DOHH2 (cell line): ENCODE measurements at regions not wholly inside any gene's neighbourhood (a gene's known extent, or its start where the extent isn't known, plus 50 kb on each side); places are given as distances from the start of the nearest gene placed in this dataset.

Experiments used
- H3F3A ChIP-seq: fragments of 200-600 bp; sonication (generic), shearing (Covaris generic); 2 replicates; pipeline ENCODE4 v1.6.0; 2016; ENCODE audit warnings: antibody characterized with exemption, mild to moderate bottlenecking; ENCODE audit not compliant: control insufficient read depth, insufficient read depth
- H3K27ac ChIP-seq: fragments of 200-600 bp; sonication (generic); 2 replicates; pipeline ENCODE4 v1.5.1; 2014; ENCODE audit warnings: low read depth, mild to moderate bottlenecking, low read length, moderate library complexity
- H3K27me3 ChIP-seq: fragments of 200-600 bp; sonication (generic); 2 replicates; pipeline ENCODE4 v1.6.1; 2014; ENCODE audit warnings: mild to moderate bottlenecking, low read length, mixed read lengths; ENCODE audit not compliant: control insufficient read depth
- H3K36me3 ChIP-seq: fragments of 200-600 bp; sonication (generic); 2 replicates; pipeline ENCODE4 v1.6.1; 2014; ENCODE audit warnings: mild to moderate bottlenecking, low read length, moderate library complexity, mixed read lengths; ENCODE audit not compliant: control insufficient read depth
- H3K4me1 ChIP-seq: fragments of 200-600 bp; sonication (generic); 2 replicates; pipeline ENCODE4 v1.6.1; 2014; ENCODE audit warnings: mild to moderate bottlenecking, low read length, mixed read lengths; ENCODE audit not compliant: control insufficient read depth
- H3K4me2 ChIP-seq: fragments of 200-600 bp; sonication (generic); 2 replicates; pipeline ENCODE4 v1.6.0; 2014; ENCODE audit warnings: mild to moderate bottlenecking, low read length, moderate library complexity
- H3K4me3 ChIP-seq: fragments of 200-600 bp; sonication (generic); 2 replicates; pipeline ENCODE4 v1.5.1; 2014; ENCODE audit warnings: mild to moderate bottlenecking, low read length, mixed read lengths
- H3K79me2 ChIP-seq: fragments of 200-600 bp; sonication (generic); 2 replicates; pipeline ENCODE4 v1.6.1; 2014; ENCODE audit warnings: mild to moderate bottlenecking, low read length, mixed read lengths; ENCODE audit not compliant: control insufficient read depth
- H3K9me2 ChIP-seq: fragments of 200-600 bp; sonication (generic); replicated peaks from 2 replicates; pipeline ENCODE4 v1.6.1; 2014; ENCODE audit warnings: mild to moderate bottlenecking, low read length, mixed read lengths; ENCODE audit not compliant: control insufficient read depth
- H3K9me3 ChIP-seq: fragments of 200-600 bp; sonication (generic); 2 replicates; pipeline ENCODE4 v1.6.1; 2014; ENCODE audit warnings: antibody characterized with exemption, low read length, mixed read lengths; ENCODE audit not compliant: control insufficient read depth, insufficient read depth
- H4K20me1 ChIP-seq: fragments of 200-600 bp; sonication (generic); 2 replicates; pipeline ENCODE4 v1.6.0; 2014; ENCODE audit warnings: low read depth, mild to moderate bottlenecking, antibody characterized with exemption, low read length, moderate library complexity; ENCODE audit not compliant: control insufficient read depth, insufficient read depth
- CTCF ChIP-seq: fragments of 200-600 bp; sonication (generic); IDR thresholded peaks from one replicate; pipeline ENCODE4 v1.5.1; 2014; ENCODE audit warnings: antibody characterized with exemption, mild to moderate bottlenecking, low read depth, low read length; ENCODE audit not compliant: poor library complexity, severe bottlenecking
- EZH2phosphoT487 ChIP-seq: fragments of 200-600 bp; sonication (generic); IDR thresholded peaks from 2 replicates; pipeline ENCODE4 v1.6.1; 2017; ENCODE audit warnings: borderline replicate concordance, mild to moderate bottlenecking, antibody characterized with exemption, low read length, moderate library complexity, mixed read lengths

- H3K4me1 ChIP-seq, result no peaks in the 10 kb centered on the region
- H3K27ac ChIP-seq, result no peak overlapping the region
- no peaks in the 10 kb centered on the region for H3K36me3 ChIP-seq
- no peaks in the 10 kb centered on the region for H3K27me3 ChIP-seq
- no peaks in the 10 kb centered on the region for H4K20me1 ChIP-seq
- H3K4me2 ChIP-seq, result no peak overlapping the region
- H3K9me3 ChIP-seq, result no peaks in the 10 kb centered on the region
- no peaks in the 10 kb centered on the region for H3K9me2 ChIP-seq
- no peaks in the 10 kb centered on the region for H3K79me2 ChIP-seq
- no peak overlapping the region for H3K4me3 ChIP-seq
- TF ChIP-seq CTCF (no peak), EZH2phosphoT487 (no peak)
- no peaks in the 10 kb centered on the region for H3F3A ChIP-seq
Measured at GRCh38 chr9:119029886-119030285, 339.3 kb downstream of the BRINP1 start.

- H3K27me3 ChIP-seq, result no peaks in the 10 kb centered on the region
- H3K27ac ChIP-seq, result no peak overlapping the region
- H3K4me3 ChIP-seq, result no peak overlapping the region
- no peak overlapping the region for H3K4me2 ChIP-seq
- H3K4me1 ChIP-seq, result no peaks in the 10 kb centered on the region
- no peaks in the 10 kb centered on the region for H4K20me1 ChIP-seq
- H3F3A ChIP-seq, result no peaks in the 10 kb centered on the region
- H3K9me3 ChIP-seq, result no peaks in the 10 kb centered on the region
- H3K9me2 ChIP-seq, result no peaks in the 10 kb centered on the region
- no peak for TF ChIP-seq EZH2phosphoT487
- TF ChIP-seq CTCF, result no peak
- no peaks in the 10 kb centered on the region for H3K36me3 ChIP-seq
- no peaks in the 10 kb centered on the region for H3K79me2 ChIP-seq
Measured at GRCh38 chr9:119033596-119033995, 335.6 kb downstream of the BRINP1 start.

GRCh38 chr9:119036969-119037368, 332.3 kb downstream of the BRINP1 start:
- H3K4me1 ChIP-seq, result no peaks in the 10 kb centered on the region
- H3K4me3 ChIP-seq, result no peak overlapping the region
- H3K9me3 ChIP-seq, result no peaks in the 10 kb centered on the region
- H4K20me1 ChIP-seq, result no peaks in the 10 kb centered on the region
- TF ChIP-seq CTCF (no peak), EZH2phosphoT487 (no peak)
- H3K79me2 ChIP-seq, result no peaks in the 10 kb centered on the region
- no peak overlapping the region for H3K4me2 ChIP-seq
- H3K36me3 ChIP-seq, result no peaks in the 10 kb centered on the region
- no peaks in the 10 kb centered on the region for H3K27me3 ChIP-seq
- H3K27ac ChIP-seq, result no peak overlapping the region
- H3F3A ChIP-seq, result no peaks in the 10 kb centered on the region
- no peaks in the 10 kb centered on the region for H3K9me2 ChIP-seq

GRCh38 chr9:119043996-119044395, 325.2 kb downstream of the BRINP1 start:
- Histone ChIP-seq H3K27me3 (no peaks in the 10 kb centered on the region), H3F3A (no peaks in the 10 kb centered on the region), H3K9me3 (no peaks in the 10 kb centered on the region), H3K4me3 (no peak overlapping the region), H3K9me2 (no peaks in the 10 kb centered on the region), H3K27ac (no peak overlapping the region), H3K4me2 (no peak overlapping the region), H4K20me1 (no peaks in the 10 kb centered on the region), H3K79me2 (no peaks in the 10 kb centered on the region), H3K36me3 (no peaks in the 10 kb centered on the region), H3K4me1 (no peaks in the 10 kb centered on the region)
- TF ChIP-seq CTCF (no peak), EZH2phosphoT487 (no peak)
